ENCODE measurements at regions not wholly inside any gene's neighbourhood (a gene's known extent, or its start where the extent isn't known, plus 50 kb on each side); places are given as distances from the start of the nearest gene placed in this dataset.

DNA sequence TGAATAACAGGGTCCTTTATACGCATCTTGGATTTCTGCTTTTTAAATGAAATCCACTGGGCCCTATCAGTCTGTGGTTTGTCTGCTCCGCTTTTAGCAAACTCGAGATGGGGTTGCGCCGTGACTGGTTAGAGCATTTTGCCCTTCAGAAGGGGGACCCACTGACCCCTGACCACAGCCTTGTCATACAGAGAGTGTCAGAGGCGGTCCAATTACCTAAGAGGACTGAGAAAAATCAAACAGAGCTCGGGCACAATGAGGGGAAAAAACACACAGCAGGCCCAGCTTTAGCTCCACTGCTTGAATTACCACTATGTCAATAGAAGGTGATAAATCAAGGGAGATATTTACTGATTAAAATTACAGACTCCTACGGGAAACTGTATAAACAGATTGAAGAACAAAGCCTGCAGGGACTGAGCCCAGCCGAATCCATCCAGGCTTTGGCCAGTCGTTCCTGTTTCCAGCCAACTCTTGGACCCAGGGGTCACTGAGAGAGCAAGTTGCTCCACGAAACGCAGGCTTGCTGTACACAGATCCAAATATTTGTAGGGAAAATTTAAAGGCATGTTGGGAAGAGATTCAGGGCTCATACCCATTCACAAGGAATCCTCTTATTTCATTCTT lies 131.9 kb upstream of the ZFHX3 start:
- H3K4me1 ChIP-seq (ENCODE audit: control insufficient read depth, insufficient read depth, low read length) = no peaks in the 10 kb centered on the region
- intact Hi-C loops (cut with micrococcal nuclease; ENCODE audit: unreplicated experiment) = no loop called here
- RAD21 ChIA-PET (ENCODE audit: unreplicated experiment) = no interaction called here
- no peaks in the 10 kb centered on the region for H3K36me3 ChIP-seq (ENCODE audit: control insufficient read depth in 2 of 2, insufficient read depth in 2 of 2, low read length in 1 of 2)
- POLR2A ChIA-PET = no interaction called here
- H3K27ac ChIP-seq (ENCODE audit: control insufficient read depth, insufficient read depth) = no peak overlapping the region
- H3K4me3 ChIP-seq = no peak overlapping the region
- H3K79me2 ChIP-seq (ENCODE audit: control insufficient read depth, insufficient read depth, low read length) = no peaks in the 10 kb centered on the region
- H3K27me3 ChIP-seq (replicated peaks in 1 of 2; ENCODE audit: control insufficient read depth in 2 of 2, insufficient read depth in 2 of 2, low read length in 1 of 2) = no peaks in the 10 kb centered on the region; a peak in 1 of 4 replicates
- H3K9me3 ChIP-seq (replicated peaks; ENCODE audit: control insufficient read depth, insufficient read depth, low read length) = no peaks in the 10 kb centered on the region
- no TSS peak for BruUV-seq (replicated peaks)
- H4K20me1 ChIP-seq (ENCODE audit: control insufficient read depth, insufficient read depth) = no peaks in the 10 kb centered on the region
- DNase-seq (ENCODE audit: low read depth, low spot score) (no peak), FAIRE-seq (no peak), ATAC-seq (peak; percentile 88)
- H3K4me2 ChIP-seq (ENCODE audit: control insufficient read depth, insufficient read depth) = no peak overlapping the region
- TF ChIP-seq RUNX3 (IDR thresholded peaks at IDR 0.05; ENCODE audit: low read length) (peak; percentile 59), NFYB (IDR thresholded peaks at IDR 0.05; ENCODE audit: insufficient read depth, low read depth, low read length) (no peak), NR2F1 (conservative IDR thresholded peaks at IDR 0.05) (peak; percentile 96), NR2C1 (IDR thresholded peaks at IDR 0.05) (no peak), ZBTB40 (IDR thresholded peaks at IDR 0.05; ENCODE audit: borderline replicate concordance) (no peak), IKZF1 (conservative IDR thresholded peaks at IDR 0.05) (0 out of 2 replicates have a peak, but pooled peaks have one; percentile 12), BCL11A (IDR thresholded peaks at IDR 0.05; ENCODE audit: low read depth, low read length) (0 out of 2 replicates have a peak, but pooled peaks have one; percentile 24), PAX5 (IDR thresholded peaks at IDR 0.05; ENCODE audit: borderline replicate concordance, low read depth, low read length) (peak; percentile 58; the same call in 1 of the 2 replicates)
- CTCF ChIA-PET = interaction anchor here (1.5 kb wide), 1 partner anchor 780 kb away, joined by 3 read pairs; no protein-coding TSS in a partner anchor
- H3K9ac ChIP-seq (ENCODE audit: control insufficient read depth, insufficient read depth, low read length) = no peak overlapping the region
- H2AFZ ChIP-seq (ENCODE audit: control insufficient read depth, low read depth, low read length) = no peak overlapping the region
- SMC1A ChIA-PET (ENCODE audit: uncharacterized antibody, unreplicated experiment) = interaction anchor here (1.2 kb wide), 1 partner anchor 347 kb away, joined by 3 read pairs; no protein-coding TSS in a partner anchor
- WGBS (ENCODE audit: insufficient coverage, insufficient replicate concordance, low lambda C conversion rate, missing lambda C conversion rate) = 20% methylated on average over 12 of the region's 12 CpGs
- in situ Hi-C loops (cut with MboI) = no loop called here
